ENCODE measurements at regions not wholly inside any gene's neighbourhood (a gene's known extent, or its start where the extent isn't known, plus 50 kb on each side); places are given as distances from the start of the nearest gene placed in this dataset.
A peak's percentile ranks its signal among the peaks of the same experiment; 100 is the strongest.
"Not testable (repeated sequence)": the region's sequence is repeated elsewhere in the genome, so short reads cannot be mapped to it uniquely, and the experiment has no call there.

GRCh38 chr2:111239107-111239506 lies 118.4 kb downstream of the BCL2L11 start:
- Mint-ChIP-seq H3K27ac (no peak overlapping the region), H3K4me1 (ENCODE audit: low read depth) (peaks cover 11% of the 10 kb centered on the region), H3K36me3 (ENCODE audit: insufficient read depth in 2 of 2) (no peaks in the 10 kb centered on the region), H3K9me3 (no peaks in the 10 kb centered on the region), H3K4me3 (peak overlapping the region in 1 of 2 donors; percentile 15), H3K27me3 (ENCODE audit: low read depth) (peaks cover 29% of the 10 kb centered on the region)
- DNase-seq, result peak in 1 of 2 donors; percentile 7
- peak; percentile 64 to 70 for ATAC-seq (replicated peaks in 1 of 2)

GRCh38 chr2:111239581-111240249 lies 119.0 kb downstream of the BCL2L11 start:
- Mint-ChIP-seq H3K4me3 (no peak overlapping the region), H3K9me3 (no peaks in the 10 kb centered on the region), H3K27ac (no peak overlapping the region), H3K36me3 (ENCODE audit: insufficient read depth in 2 of 2) (no peaks in the 10 kb centered on the region), H3K4me1 (ENCODE audit: low read depth) (peaks cover 11% of the 10 kb centered on the region), H3K27me3 (ENCODE audit: low read depth) (peaks cover 28% of the 10 kb centered on the region)
- no peak for DNase-seq
- ATAC-seq (replicated peaks in 1 of 2), result no peak

GRCh38 chr2:111243295-111243694 lies 122.6 kb downstream of the BCL2L11 start:
- H3K36me3 Mint-ChIP-seq (ENCODE audit: insufficient read depth in 2 of 2), result no peaks in the 10 kb centered on the region
- no peaks in the 10 kb centered on the region for H3K9me3 Mint-ChIP-seq
- DNase-seq, result no peak
- peaks cover 11% of the 10 kb centered on the region for H3K4me1 Mint-ChIP-seq (ENCODE audit: low read depth)
- peaks cover 14% of the 10 kb centered on the region for H3K27me3 Mint-ChIP-seq (ENCODE audit: low read depth)
- ATAC-seq (replicated peaks in 1 of 2), result no peak
- no peak overlapping the region for H3K4me3 Mint-ChIP-seq
- H3K27ac Mint-ChIP-seq, result no peak overlapping the region

DNA sequence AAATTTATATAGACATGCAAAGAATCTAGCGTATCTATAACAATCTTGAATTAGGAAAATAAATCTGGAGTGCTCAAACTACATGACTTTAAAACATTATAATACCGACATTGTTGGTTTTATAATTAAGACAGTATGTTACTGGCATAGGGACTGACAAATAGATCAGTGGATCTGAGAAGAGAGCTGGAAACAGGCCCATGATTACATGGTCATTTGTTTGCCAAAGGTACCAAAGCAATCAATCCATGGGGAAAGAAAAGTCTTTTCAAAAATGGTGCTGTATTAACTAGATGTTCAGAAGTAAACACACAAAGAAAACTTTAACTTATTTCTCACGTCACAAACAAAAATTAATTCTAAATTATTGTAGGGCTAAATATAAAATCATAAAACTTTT lies 124.2 kb downstream of the BCL2L11 start:
- H3K9me3 Mint-ChIP-seq, result no peaks in the 10 kb centered on the region
- no peak for ATAC-seq (replicated peaks in 1 of 2)
- H3K36me3 Mint-ChIP-seq (ENCODE audit: insufficient read depth in 2 of 2), result no peaks in the 10 kb centered on the region
- no peak overlapping the region for H3K27ac Mint-ChIP-seq
- H3K4me3 Mint-ChIP-seq, result no peak overlapping the region
- DNase-seq, result no peak
- peaks cover under 1% of the 10 kb centered on the region for H3K4me1 Mint-ChIP-seq (ENCODE audit: low read depth)
- peaks cover 12% of the 10 kb centered on the region for H3K27me3 Mint-ChIP-seq (ENCODE audit: low read depth)

DNA sequence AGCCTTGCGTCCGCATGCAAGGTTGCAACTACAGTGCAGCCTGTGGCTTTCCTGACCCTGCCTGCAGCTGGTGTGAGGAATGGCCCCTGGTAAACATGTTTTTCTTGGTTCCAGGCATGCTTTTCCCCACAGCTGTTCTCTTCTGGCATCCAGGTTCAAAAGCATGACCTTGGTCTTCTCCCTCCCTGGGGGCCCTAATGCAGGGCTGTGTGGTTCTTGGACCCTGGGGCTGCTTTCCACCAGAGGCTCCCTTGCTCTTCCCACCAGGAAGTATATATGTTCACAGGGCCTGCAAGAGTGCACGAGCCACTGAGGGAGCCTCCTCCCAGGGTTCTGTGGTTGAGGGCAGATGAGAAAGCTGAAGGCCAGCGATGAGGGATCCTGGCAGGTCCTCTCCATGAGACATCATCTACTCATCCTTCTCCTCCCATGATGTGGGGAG lies 125.9 kb downstream of the BCL2L11 start:
- ATAC-seq (replicated peaks in 1 of 2), result no peak

GRCh38 chr2:111247491-111247890 lies 126.8 kb downstream of the BCL2L11 start:
- DNase-seq, result no peak
- Mint-ChIP-seq H3K27ac (no peak overlapping the region), H3K36me3 (ENCODE audit: insufficient read depth in 2 of 2) (peaks cover 8 to 10% of the 10 kb centered on the region in 2 donors), H3K4me3 (no peak overlapping the region), H3K4me1 (ENCODE audit: low read depth) (peaks cover 2% of the 10 kb centered on the region), H3K27me3 (ENCODE audit: low read depth) (peaks cover 6% of the 10 kb centered on the region), H3K9me3 (peaks cover 6 to 11% of the 10 kb centered on the region in 2 donors)
- ATAC-seq (replicated peaks in 1 of 2), result no peak

More for the DNA sequence above, 125.9 kb downstream of the BCL2L11 start:
- peaks cover 3 to 4% of the 10 kb centered on the region in 2 donors for H3K9me3 Mint-ChIP-seq
- no peaks in the 10 kb centered on the region for H3K4me1 Mint-ChIP-seq (ENCODE audit: low read depth)
- peaks cover 6% of the 10 kb centered on the region for H3K27me3 Mint-ChIP-seq (ENCODE audit: low read depth)
- H3K27ac Mint-ChIP-seq, result no peak overlapping the region
- no peak overlapping the region for H3K4me3 Mint-ChIP-seq
- H3K36me3 Mint-ChIP-seq (ENCODE audit: insufficient read depth in 2 of 2), result peaks cover 4% of the 10 kb centered on the region in 2 donors
- no peak for DNase-seq

GRCh38 chr2:111249806-111250205 lies 129.1 kb downstream of the BCL2L11 start:
- ATAC-seq (replicated peaks in 1 of 2) (no peak), DNase-seq (no peak)
- peaks cover 6 to 12% of the 10 kb centered on the region in 2 donors for H3K9me3 Mint-ChIP-seq
- H3K27ac Mint-ChIP-seq, result no peak overlapping the region
- H3K4me3 Mint-ChIP-seq, result no peak overlapping the region
- peaks cover 7% of the 10 kb centered on the region for H3K4me1 Mint-ChIP-seq (ENCODE audit: low read depth)
- peaks cover 8 to 13% of the 10 kb centered on the region in 2 donors for H3K36me3 Mint-ChIP-seq (ENCODE audit: insufficient read depth in 2 of 2)
- H3K27me3 Mint-ChIP-seq (ENCODE audit: low read depth), result no peaks in the 10 kb centered on the region

GRCh38 chr2:111250448-111251030 lies 129.8 kb downstream of the BCL2L11 start:
- DNase-seq, result no peak
- Mint-ChIP-seq H3K4me3 (no peak overlapping the region), H3K27me3 (ENCODE audit: low read depth) (no peaks in the 10 kb centered on the region), H3K36me3 (ENCODE audit: insufficient read depth in 2 of 2) (peaks cover 8 to 13% of the 10 kb centered on the region in 2 donors), H3K4me1 (ENCODE audit: low read depth) (peaks cover 7% of the 10 kb centered on the region), H3K27ac (no peak overlapping the region), H3K9me3 (peaks cover 6 to 12% of the 10 kb centered on the region in 2 donors)
- no peak for ATAC-seq (replicated peaks in 1 of 2)

- H3K27ac Mint-ChIP-seq, result peak overlapping the region; percentile 71
- peaks cover 7% of the 10 kb centered on the region for H3K4me1 Mint-ChIP-seq (ENCODE audit: low read depth)
- ATAC-seq (replicated peaks in 1 of 2), result no peak
- peaks cover 6 to 12% of the 10 kb centered on the region in 2 donors for H3K9me3 Mint-ChIP-seq
- no peak for DNase-seq
- H3K27me3 Mint-ChIP-seq (ENCODE audit: low read depth), result no peaks in the 10 kb centered on the region
- peaks cover 8 to 13% of the 10 kb centered on the region in 2 donors for H3K36me3 Mint-ChIP-seq (ENCODE audit: insufficient read depth in 2 of 2)
- H3K4me3 Mint-ChIP-seq, result no peak overlapping the region
These were observed 131.0 kb downstream of the BCL2L11 start for GRCh38 chr2:111251711-111252110.

GRCh38 chr2:111252436-111252835 lies 131.7 kb downstream of the BCL2L11 start:
- DNase-seq, result no peak
- peaks cover 8 to 13% of the 10 kb centered on the region in 2 donors for H3K36me3 Mint-ChIP-seq (ENCODE audit: insufficient read depth in 2 of 2)
- no peak overlapping the region for H3K4me3 Mint-ChIP-seq
- H3K27me3 Mint-ChIP-seq (ENCODE audit: low read depth), result no peaks in the 10 kb centered on the region
- no peak for ATAC-seq (replicated peaks in 1 of 2)
- H3K9me3 Mint-ChIP-seq, result peaks cover 6 to 12% of the 10 kb centered on the region in 2 donors
- peak overlapping the region; percentile 45 for H3K27ac Mint-ChIP-seq
- peaks cover 7% of the 10 kb centered on the region for H3K4me1 Mint-ChIP-seq (ENCODE audit: low read depth)

GRCh38 chr2:111254916-111255315 lies 134.2 kb downstream of the BCL2L11 start:
- ATAC-seq (replicated peaks in 1 of 2); H3K4me1 Mint-ChIP-seq (ENCODE audit: low read depth); H3K27me3 Mint-ChIP-seq (ENCODE audit: low read depth); DNase-seq; H3K4me3 Mint-ChIP-seq; H3K27ac Mint-ChIP-seq: not testable (repeated sequence)
- H3K9me3 Mint-ChIP-seq, result peaks cover 6 to 12% of the 10 kb centered on the region in 2 donors
- H3K36me3 Mint-ChIP-seq (ENCODE audit: insufficient read depth in 2 of 2), result peaks cover 8 to 13% of the 10 kb centered on the region in 2 donors

DNA sequence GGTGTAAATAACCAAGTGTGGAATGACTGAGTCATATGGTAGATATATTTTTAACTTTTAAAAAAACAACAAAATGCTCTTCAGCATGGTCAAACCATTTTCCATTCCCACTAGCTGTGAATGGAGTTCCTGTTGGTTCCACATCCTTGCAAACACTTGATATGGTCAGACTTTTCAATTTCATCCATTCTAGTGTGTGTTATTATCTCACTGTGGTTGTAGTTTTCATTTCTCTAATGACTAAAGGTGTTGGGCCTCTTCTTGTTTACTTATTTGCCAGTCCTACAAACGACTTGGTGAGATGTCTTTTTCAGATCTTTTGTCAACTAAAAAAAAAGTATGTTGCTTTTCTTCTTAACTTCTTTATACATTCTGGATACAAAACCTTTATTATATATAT lies 135.9 kb downstream of the BCL2L11 start:
- not testable (repeated sequence) for H3K4me1 Mint-ChIP-seq (ENCODE audit: low read depth); H3K27me3 Mint-ChIP-seq (ENCODE audit: low read depth); H3K9me3 Mint-ChIP-seq; DNase-seq; H3K27ac Mint-ChIP-seq; H3K4me3 Mint-ChIP-seq; H3K36me3 Mint-ChIP-seq (ENCODE audit: insufficient read depth in 2 of 2); ATAC-seq (replicated peaks in 1 of 2)

GRCh38 chr2:111257607-111258006 lies 136.9 kb downstream of the BCL2L11 start:
- H3K36me3 Mint-ChIP-seq (ENCODE audit: insufficient read depth in 2 of 2); H3K27ac Mint-ChIP-seq; H3K9me3 Mint-ChIP-seq; H3K27me3 Mint-ChIP-seq (ENCODE audit: low read depth); H3K4me3 Mint-ChIP-seq; H3K4me1 Mint-ChIP-seq (ENCODE audit: low read depth); ATAC-seq (replicated peaks in 1 of 2); DNase-seq: not testable (repeated sequence)

All from activated T-cell treated with anti-CD3 and anti-CD28 coated beads, Interleukin-2, amount 50 U/mL, for 72 hours (primary cell).